ENCODE measurements at regions not wholly inside any gene's neighbourhood (a gene's known extent, or its start where the extent isn't known, plus 50 kb on each side); places are given as distances from the start of the nearest gene placed in this dataset.
"Not testable (repeated sequence)": the region's sequence is repeated elsewhere in the genome, so short reads cannot be mapped to it uniquely, and the experiment has no call there.

DNA sequence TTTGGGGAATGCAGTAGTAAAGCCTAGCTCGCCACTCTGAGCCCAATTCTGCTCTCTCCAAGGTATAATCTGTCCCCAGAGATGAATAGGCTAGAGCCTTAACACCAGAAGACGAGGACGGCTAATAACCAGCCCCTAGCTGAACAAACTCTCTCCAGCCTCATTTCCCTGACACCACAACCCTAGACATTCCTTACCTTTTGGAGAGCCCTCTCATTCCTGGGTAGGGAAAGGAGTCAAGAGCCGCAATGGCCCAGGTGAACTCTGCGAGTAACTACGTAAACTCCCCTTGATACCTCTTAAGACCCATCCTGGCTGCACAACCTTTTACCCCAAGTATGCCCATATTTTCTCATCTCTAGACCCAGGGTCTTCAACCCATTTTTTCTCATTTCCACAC, 722.9 kb downstream of the BCL11A start:
- no peak for ATAC-seq
- no peak for DNase-seq
- intact Hi-C loops (cut with DNase I, micrococcal nuclease) = no loop called here

DNA sequence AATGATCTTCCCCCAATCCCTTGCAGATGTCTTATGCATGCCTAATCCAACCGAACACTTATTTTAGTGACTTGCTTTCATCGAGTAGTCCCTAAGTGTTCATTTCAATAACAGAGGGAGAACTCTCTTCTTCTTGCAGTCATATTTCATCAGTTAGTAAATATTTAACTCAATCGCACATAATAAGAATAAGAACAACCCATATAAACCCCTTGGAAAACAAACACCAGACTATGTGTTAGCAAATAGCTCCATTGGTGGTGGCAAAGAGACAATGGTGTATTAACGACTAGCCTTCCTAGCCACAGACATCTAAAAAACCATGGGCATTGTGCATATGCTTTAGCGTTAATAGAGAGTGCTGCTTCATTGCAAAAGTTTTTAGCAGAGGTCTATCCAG, 725.8 kb downstream of the BCL11A start:
- intact Hi-C loops (cut with DNase I, micrococcal nuclease) = no loop called here
- ATAC-seq (peak; percentile 71), DNase-seq (no peak)

DNA sequence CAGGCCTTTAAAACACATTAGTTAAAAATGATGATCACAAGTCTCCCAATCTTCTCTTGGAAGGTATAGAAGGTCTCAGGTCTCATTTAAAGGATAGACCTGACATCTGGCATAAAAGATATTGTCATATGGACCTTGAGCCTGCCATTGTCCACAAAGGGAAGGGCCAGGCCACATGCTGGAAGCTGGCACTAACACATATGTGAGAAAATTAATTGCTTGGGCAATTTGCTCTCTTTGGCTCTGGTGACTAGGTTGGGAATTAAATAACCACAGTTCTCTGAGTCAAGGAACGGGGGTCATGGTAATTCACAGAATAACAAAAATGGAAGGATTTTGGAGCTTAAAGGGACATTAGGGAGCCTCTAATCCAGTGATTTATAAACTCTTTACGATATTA, 727.3 kb downstream of the BCL11A start:
- intact Hi-C loops (cut with DNase I, micrococcal nuclease) = no loop called here
- ATAC-seq = peak; percentile 72
- DNase-seq = no peak

DNA sequence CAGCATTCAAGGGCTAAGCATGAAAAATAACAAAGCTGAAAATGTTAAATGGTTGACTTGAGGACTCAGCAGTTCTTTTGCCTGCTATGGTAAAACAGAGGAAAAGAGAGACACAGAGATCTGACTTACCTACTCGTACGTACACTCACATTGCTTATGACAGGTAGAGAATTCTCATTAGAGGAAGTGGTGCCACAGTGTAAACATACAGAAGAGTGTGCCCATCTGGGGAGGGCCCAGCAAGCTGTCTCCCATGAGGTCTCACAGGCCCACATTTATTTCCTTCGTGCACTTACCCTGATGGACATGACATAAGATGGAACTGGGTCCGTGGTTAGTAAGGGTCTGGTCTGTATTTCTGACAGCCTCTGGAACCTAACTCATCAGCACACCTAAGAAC, 729.1 kb downstream of the BCL11A start:
- ATAC-seq = peak; percentile 44

DNA sequence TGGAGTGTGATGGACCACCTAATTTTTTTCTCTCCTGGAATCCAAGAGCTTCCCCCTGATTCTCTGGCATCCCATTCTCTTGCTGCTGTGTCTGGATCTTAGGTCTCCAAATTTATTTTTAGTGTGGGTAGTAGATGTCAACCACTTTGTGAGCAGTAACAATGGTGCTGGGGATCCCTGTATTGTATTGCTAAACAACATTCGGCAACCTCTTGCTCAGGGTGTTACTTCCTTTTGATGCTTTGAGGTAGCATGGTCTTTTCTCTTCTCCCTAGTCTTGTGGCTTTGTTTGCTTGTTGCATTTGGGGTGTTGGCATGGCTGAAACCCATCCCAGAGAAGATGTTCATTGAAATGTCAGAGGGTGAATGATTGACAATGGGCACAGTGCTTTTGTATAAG, 737.4 kb downstream of the BCL11A start:
- intact Hi-C loops (cut with DNase I, micrococcal nuclease) = no loop called here
- DNase-seq = no peak
- no peak for ATAC-seq

More for the DNA sequence above, 729.1 kb downstream of the BCL11A start:
- DNase-seq = no peak
- intact Hi-C loops (cut with DNase I, micrococcal nuclease) = no loop called here

DNA sequence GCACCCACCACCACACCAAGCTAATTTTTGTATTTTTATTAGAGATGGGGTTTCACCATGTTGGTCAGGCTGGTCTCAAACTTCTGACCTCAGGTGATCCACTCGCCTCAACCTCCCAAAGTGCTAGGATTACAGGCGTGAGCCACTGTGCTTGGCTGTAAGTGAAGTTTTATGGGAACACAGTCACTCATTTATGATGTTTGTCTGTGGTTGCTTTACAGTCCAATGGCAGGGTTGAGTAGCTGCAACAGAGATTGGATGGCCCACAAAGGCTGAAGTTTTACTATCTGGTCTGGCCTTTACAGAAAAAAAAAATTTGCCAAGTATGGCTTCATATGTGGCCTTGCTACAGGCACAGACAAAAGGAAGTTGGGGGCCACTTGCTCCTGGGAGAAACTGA, 743.2 kb downstream of the BCL11A start:
- peak; percentile 99 for ATAC-seq
- intact Hi-C loops (cut with DNase I, micrococcal nuclease); DNase-seq: not testable (repeated sequence)

DNA sequence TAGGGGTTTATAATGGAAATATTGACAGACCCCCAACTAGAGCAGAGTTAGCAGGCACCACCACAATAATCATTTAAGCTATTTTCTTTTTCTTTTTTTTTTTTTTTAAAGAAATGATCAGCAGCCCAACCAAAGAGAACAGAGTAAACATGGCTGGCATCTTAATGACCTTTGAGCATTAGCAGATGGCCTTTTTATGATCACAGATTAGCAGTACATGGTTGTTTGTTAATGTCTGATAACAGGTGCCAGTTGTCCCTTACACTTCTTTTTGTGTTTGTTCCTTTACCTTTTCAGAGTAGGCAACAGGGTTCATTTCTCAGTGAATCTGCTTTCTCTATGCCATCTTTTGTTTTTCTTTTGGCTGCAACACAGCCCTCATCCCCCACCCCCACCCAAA, 747.0 kb downstream of the BCL11A start:
- DNase-seq (no peak), ATAC-seq (peak; percentile 43)
- intact Hi-C loops (cut with DNase I, micrococcal nuclease) = no loop called here

DNA sequence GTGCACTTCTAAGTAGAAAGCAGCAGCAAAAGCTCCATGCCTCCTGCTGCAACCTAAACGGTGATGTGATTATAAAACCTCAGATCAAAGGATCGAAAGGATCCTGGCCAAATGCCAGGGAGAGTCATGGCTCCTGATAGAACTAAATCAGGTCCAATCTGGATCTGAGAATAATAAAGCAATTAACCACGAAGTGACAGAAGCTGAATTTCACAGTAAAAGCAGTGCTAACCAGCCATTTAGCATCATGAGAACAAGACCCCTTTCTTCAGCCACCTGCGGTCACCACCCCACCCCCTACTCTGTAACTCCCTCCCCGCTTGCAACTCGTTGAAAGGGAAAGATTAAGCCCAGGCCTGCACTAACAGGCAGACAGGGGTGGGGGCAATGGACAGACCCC, 748.7 kb downstream of the BCL11A start:
- intact Hi-C loops (cut with DNase I, micrococcal nuclease) = no loop called here
- ATAC-seq (peak; percentile 65), DNase-seq (peak in 1 of 2 donors; percentile 37)

DNA sequence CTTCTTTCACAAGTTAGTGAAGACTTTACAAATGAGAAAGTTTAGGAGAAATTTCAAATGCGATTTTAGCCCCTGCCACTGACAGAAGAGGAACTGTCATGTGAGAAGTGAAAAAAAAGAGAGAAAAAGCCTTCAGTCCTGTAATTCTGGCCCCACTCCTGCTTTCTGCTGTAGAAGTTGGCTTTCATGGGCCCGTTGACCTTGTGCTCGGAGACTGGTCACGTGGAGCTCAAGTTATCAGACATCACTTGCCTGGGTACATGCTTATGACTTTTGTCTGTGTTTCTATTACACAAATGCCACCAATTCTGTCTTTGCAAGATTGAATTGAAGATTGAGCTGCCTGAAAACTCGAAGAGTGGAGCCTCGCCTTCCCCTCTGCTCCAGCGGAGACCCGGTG, 749.9 kb downstream of the BCL11A start:
- DNase-seq = no peak
- no peak for ATAC-seq
- intact Hi-C loops (cut with DNase I, micrococcal nuclease) = no loop called here

DNA sequence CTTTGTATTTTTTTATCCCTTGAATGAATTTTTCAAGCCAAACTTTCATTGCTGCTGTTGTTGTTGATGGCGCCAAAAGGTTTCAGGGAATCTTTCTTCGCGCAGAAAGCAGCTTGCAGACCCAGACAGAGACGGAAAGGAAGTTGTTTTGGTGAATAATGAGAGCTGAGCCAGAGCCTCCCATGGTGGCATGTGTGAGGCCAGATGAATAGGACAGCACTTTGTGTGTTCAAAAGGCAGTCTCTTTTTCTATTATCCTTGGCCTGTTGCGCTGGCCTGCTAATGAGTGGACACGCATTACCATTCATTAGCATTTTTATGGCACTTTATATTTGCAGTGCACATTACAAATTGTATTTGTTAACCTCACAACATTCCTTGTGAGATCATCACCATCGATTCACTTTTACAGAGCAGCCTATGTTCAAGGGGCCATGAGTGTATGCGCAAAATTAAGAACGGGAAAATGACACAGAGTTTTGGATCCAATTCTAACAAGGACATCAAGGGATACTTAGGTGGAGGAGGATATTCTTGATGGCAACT, 754.7 kb downstream of the BCL11A start:
- intact Hi-C loops (cut with DNase I, micrococcal nuclease) = no loop called here
- no peak for ATAC-seq
- DNase-seq = no peak

DNA sequence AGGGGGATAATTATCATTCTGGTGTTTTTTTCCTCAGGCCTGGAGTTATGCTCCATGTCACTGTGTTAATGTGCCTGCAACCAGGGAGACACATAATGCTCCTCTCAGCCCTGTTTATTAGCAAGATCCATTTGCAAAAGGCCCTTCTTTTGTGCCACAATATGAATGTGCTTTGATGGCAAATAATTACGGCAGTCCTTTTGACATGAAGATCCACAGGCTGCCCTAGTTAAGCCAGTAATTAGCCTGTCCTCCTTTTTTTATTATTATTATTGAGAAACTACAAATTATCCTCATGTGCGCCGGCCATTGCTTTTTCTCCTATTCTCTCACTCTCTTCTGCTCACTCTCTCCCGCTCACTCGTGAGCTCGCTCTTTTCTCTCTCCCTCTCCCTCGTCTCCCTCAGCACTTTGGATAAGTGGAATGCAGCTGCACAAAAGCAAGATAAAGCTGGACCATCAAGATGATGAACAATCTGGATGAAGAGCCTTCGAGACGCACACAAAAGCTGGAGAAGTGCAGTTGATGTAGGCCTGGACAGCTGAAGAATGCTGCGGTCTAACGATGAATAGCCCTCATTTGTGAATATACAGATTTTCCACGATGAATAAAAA, 762.3 kb downstream of the BCL11A start:
- intact Hi-C loops (cut with DNase I, micrococcal nuclease) = no loop called here
- DNase-seq (no peak), ATAC-seq (no peak)

DNA sequence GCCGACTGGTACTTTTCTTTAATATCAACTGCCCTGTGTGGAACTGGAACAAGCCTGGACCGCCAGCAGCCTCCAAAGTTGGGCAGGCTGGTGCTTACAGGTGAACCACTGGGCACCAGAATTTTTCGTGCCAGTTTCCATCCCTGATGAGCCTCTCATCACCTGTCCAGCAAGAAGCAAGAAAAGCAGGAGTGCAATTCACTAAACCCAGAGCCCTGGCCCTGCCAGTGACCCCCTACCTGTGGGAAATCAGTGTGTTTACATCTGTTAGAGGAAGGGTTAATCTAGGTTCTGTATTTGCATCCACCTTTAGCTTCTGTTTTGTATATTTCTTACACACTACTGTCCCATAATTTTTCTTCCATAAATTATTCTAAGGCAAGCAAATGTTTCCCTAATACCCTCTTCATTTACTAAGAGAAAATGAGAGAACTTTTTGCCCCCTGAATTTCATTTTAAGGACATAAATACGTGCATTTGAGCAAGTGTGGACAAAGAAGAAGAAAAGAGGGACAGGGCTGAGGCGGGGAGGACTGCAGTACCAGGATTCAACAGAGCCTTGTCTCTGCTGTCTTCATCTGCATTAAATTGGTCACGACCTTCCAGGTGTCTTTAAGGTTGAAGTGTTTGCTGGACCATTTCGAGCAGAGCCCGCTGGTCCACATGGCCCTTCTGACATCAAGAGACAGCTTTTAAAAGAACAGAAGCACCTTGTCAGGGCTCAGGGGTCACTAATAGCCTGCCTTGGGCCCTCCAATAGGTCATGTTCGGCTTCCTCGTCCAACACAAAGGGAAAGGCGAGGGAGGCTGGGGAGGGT, 763.1 kb downstream of the BCL11A start:
- no peak for DNase-seq
- intact Hi-C loops (cut with DNase I, micrococcal nuclease) = no loop called here
- no peak for ATAC-seq

DNA sequence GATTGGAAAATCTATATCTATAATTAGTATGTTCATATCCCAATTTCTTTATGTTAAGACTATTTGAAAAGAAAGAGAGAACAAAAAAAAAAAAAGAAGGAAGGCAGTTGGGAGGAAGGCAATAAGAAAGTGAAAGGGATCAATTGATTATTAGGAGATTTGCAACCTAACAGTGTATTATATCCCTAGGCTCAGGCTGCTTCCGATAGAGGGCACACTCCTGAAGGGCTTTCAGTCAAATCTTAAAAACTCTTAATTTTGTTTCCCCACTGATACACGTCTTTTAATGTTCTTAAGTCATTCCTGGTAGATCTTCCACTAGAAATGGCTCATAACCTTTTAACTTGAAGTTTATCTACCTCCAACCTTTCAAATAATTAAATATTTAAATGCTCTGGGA, 763.9 kb downstream of the BCL11A start:
- no peak for DNase-seq
- intact Hi-C loops (cut with DNase I, micrococcal nuclease) = no loop called here

DNA sequence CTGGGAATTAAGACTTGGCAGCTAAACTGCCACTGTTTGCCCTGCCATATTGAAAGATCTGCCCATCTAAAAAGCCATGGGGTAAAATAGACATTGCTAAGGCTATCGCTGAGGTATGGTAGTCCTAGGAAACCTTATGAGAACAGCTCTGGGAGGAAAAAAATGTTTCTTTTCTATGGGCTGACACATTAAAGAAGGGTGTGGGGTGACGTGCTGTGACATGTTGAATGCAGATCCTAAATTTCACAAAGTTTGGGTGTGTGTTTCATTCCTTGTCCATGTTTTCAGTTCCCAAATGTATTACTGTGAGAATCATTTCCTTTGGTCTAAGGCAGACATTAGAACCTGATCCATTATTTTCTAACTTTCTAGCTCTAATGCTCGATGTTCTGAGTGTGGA, 766.4 kb downstream of the BCL11A start:
- intact Hi-C loops (cut with DNase I, micrococcal nuclease) = no loop called here
- DNase-seq = no peak
- ATAC-seq = no peak

More for the DNA sequence above, 763.9 kb downstream of the BCL11A start:
- ATAC-seq = no peak

DNA sequence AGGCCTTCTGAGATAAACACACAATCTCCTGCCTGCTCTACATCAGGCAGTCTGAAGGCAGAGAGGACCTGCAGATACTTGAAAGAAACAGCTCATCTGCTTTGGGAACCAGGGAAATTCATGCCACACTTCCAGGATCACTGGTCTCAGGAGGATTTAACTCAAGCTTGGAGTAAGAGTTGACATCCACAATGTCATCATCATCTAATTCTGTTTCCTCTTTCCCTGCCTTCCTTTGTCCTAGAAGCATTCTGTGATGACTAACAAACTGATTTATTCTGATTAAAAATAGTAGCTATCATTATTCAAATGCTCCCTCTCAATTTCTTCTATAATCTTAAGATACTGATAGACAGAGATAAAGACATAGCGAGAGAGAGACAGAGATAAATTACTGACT, 766.8 kb downstream of the BCL11A start:
- no peak for ATAC-seq
- intact Hi-C loops (cut with DNase I, micrococcal nuclease) = no loop called here
- no peak for DNase-seq

DNA sequence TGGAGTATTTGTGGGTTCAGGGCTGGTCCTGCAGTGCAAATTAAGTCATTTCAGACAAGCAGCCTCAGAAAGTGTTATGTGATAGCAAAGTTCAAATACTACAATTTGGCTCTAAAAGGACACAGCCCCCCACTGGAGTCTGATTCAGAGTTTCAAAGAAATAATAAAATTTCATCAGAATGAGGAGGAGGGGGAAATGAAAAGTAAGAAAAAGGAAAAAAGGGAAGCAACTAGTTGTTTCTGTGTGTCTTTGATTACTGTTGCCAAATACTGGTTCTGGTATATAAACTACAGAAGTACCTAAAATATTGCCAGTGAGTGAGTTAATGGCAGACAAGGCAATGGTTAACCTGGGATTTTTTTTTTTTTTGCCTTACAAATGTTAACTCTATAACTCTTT, 773.9 kb downstream of the BCL11A start:
- ATAC-seq (no peak), DNase-seq (no peak)
- intact Hi-C loops (cut with DNase I, micrococcal nuclease) = no loop called here

DNA sequence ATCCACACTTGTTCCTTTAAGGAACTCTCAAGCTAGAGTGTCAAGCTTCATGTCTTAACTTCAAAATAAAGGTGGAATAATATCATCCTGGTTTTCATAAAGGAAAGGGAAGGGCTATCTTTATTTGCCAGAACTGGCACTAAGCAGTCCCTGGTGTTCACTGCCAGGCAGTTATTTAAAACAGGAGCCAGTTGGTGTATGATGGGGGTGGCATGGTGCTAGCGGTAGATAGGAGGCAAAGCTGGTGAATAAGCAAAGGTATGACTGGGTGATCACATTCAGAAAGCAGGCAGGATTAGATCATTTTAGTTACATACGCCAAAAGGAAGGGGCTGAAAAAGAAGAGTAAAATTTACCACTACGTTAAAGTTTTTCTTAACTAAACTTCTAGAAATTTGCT, 776.3 kb downstream of the BCL11A start:
- DNase-seq (no peak), ATAC-seq (no peak)

DNA sequence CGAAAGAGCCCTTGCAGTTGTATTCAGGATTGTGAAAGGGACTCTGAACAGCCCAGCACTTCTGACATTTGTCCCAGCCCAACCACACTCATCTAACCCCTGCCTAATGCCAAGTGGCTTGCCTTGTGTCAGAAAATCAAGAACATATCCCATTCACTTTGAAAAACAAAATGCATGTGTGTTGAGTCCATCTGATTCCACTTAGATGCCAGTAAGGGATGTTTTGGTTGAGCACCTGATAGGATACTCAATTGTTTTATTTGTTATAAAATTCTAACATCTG, 776.8 kb downstream of the BCL11A start:
- DNase-seq (no peak), ATAC-seq (no peak)
- intact Hi-C loops (cut with DNase I, micrococcal nuclease) = no loop called here

More for the DNA sequence above, 776.3 kb downstream of the BCL11A start:
- intact Hi-C loops (cut with DNase I, micrococcal nuclease) = no loop called here

DNA sequence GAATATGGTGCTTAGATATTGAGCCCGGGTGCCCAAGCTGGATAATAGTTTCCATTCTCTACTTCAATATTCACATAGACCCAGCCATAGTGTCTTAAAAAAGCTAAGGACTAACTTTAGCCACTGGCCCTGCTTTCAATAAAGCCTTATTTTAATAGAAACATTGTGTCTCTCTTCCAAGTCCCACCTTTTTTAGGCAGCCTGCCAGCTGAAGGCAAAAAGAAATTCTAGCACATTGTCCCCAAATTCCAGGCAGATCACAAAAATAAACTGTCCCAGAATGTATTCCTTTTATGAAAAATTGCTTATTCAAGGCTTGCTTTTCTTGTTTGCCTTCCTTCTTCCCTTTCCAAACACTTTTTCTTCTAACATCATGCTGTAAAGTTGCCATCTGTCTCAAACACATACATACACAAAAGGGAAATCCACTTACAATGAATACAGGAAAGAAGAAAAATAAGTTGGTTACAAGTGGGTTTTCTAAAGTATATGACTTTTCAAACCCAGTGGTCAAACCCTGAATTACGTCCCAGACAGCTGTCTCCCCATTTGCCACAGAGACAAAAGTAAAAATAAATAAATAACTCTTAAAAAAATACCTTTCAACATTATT, 778.5 kb downstream of the BCL11A start:
- ATAC-seq (no peak), DNase-seq (no peak)
- intact Hi-C loops (cut with DNase I, micrococcal nuclease) = no loop called here

DNA sequence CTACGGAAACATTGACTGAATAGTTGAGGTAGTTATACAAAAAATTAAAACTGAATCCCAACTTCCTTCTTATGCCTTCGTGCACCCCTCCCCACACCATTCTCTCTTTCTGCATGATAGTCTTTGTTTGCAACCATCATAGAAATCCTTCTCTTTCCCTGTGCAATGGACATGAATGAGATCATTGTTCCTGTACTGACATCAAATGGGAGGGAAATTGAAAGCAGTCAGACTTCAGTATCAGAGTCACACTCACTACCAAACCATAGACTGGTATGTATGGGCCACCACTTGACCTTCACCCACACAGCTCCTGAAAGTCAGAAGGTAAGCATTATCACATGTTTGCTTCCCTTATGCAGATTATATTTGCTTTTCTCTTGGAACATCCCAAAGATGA, 782.8 kb downstream of the BCL11A start:
- DNase-seq (no peak), ATAC-seq (no peak)
- intact Hi-C loops (cut with DNase I, micrococcal nuclease) = no loop called here

Measured in left colon (tissue), 2 donors.